K562 (cell line): ENCODE measurements at regions not wholly inside any gene's neighbourhood (a gene's known extent, or its start where the extent isn't known, plus 50 kb on each side); places are given as distances from the start of the nearest gene placed in this dataset.

Experiments
- COPS2 ChIP-seq: fragments of 450-650 bp; conservative IDR thresholded peaks from 2 replicates; pipeline ENCODE4 v1.6.1; 2016; ENCODE audit warnings: mild to moderate bottlenecking, moderate library complexity
- GATAD2A ChIP-seq: fragments of 450-650 bp; IDR thresholded peaks from 2 replicates; pipeline ENCODE4 v1.6.1; 2017
- MAFK ChIP-seq: IDR thresholded peaks from 2 replicates; pipeline ENCODE4 v1.6.1; 2011; ENCODE audit warnings: low read length, improper control_type of control experiment
- MEIS2 ChIP-seq: fragments of 450-650 bp; IDR thresholded peaks from 2 replicates; pipeline ENCODE4 v1.6.1; 2014; ENCODE audit warnings: mild to moderate bottlenecking; ENCODE audit not compliant: partially characterized antibody
- TARDBP ChIP-seq: fragments of 450-650 bp; IDR thresholded peaks from 2 replicates; pipeline ENCODE4 v1.6.1; 2016
- TF ChIP-seq, protein P1 (sequence below): fragments of 200-800 bp; sonication (Bioruptor generic); IDR thresholded peaks from 2 replicates; pipeline ENCODE4 v1.6.1; 2017; ENCODE audit warnings: missing genetic modification characterization, missing compliant biosample characterization

DNA sequence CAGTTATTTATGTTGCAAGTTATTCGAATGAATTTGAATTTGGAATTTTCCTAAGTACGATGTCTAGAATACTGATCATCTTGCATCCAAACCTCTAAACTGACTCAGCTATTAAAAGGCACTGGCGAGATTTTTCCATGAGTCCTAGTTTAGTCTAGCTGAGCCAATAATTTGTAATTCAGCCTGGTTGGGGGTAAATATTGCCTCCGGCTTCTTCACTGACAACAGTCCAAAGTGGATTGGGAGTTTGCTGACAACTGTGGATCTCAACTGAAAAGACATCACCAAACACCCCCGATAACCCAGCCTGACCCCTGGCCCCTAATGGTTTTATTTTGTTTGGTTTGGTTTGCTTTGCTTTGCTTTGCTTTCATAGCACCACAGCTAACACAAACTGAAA is 189.8 kb upstream of the DAPK1 start:
- no peak for TF ChIP-seq MEIS2
- no peak for TF ChIP-seq COPS2
- TF ChIP-seq TARDBP = no peak
- TF ChIP-seq, protein P1, sequence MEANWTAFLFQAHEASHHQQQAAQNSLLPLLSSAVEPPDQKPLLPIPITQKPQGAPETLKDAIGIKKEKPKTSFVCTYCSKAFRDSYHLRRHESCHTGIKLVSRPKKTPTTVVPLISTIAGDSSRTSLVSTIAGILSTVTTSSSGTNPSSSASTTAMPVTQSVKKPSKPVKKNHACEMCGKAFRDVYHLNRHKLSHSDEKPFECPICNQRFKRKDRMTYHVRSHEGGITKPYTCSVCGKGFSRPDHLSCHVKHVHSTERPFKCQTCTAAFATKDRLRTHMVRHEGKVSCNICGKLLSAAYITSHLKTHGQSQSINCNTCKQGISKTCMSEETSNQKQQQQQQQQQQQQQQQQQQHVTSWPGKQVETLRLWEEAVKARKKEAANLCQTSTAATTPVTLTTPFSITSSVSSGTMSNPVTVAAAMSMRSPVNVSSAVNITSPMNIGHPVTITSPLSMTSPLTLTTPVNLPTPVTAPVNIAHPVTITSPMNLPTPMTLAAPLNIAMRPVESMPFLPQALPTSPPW (CRISPR knock-in tag) = no peak
- no peak for TF ChIP-seq MAFK
- no peak for TF ChIP-seq GATAD2A
